ENCODE measurements at regions not wholly inside any gene's neighbourhood (a gene's known extent, or its start where the extent isn't known, plus 50 kb on each side); places are given as distances from the start of the nearest gene placed in this dataset.
"Not testable (repeated sequence)": the region's sequence is repeated elsewhere in the genome, so short reads cannot be mapped to it uniquely, and the experiment has no call there.

DNA sequence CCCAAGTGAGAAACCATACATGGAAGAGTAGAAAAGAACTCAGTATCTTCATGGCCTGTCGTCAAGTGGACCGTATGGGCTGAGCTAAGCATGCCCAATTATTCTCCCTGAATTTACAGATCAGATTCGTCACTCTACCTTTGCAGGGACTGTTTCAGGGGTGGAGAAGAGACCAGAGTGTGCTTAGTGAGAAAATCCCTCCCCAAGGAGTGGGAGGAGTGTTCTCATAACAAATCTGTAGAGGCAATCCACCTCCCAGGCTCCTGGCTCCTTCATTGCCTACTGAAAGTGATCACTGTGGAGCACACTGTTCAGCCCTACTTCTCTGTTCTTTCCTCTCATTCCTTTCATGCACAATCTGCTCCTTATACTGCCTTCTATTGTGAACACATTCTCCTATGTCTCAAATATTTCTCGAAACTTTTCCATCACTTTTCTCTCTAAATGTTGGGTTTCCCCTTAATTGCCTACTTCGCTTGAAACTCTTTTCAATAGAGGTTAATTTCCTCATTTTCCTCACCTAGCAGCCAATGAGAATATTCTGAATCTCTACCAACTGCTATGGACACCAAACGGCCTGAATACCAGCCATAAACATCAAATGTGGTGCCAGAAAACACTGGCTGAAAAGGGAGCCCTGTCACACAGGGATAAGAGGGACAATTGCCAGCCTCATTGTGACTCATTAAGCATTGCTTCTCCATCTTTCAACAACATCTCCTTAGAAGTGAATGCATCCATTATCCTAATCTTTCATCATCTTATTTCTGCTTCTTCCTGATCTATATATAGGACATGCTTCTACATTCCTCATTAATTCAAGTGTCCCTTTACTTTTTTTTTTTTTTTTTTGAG, 398.3 kb downstream of the UTRN start:
- no peak overlapping the region for H3K4me3 ChIP-seq (ENCODE audit: low read length)
- DNase-seq (ENCODE audit: low read depth): peak; percentile 61
- TF ChIP-seq, protein P1, sequence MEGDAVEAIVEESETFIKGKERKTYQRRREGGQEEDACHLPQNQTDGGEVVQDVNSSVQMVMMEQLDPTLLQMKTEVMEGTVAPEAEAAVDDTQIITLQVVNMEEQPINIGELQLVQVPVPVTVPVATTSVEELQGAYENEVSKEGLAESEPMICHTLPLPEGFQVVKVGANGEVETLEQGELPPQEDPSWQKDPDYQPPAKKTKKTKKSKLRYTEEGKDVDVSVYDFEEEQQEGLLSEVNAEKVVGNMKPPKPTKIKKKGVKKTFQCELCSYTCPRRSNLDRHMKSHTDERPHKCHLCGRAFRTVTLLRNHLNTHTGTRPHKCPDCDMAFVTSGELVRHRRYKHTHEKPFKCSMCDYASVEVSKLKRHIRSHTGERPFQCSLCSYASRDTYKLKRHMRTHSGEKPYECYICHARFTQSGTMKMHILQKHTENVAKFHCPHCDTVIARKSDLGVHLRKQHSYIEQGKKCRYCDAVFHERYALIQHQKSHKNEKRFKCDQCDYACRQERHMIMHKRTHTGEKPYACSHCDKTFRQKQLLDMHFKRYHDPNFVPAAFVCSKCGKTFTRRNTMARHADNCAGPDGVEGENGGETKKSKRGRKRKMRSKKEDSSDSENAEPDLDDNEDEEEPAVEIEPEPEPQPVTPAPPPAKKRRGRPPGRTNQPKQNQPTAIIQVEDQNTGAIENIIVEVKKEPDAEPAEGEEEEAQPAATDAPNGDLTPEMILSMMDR (conservative IDR thresholded peaks at IDR 0.05; ENCODE audit: low read length): no peak

DNA sequence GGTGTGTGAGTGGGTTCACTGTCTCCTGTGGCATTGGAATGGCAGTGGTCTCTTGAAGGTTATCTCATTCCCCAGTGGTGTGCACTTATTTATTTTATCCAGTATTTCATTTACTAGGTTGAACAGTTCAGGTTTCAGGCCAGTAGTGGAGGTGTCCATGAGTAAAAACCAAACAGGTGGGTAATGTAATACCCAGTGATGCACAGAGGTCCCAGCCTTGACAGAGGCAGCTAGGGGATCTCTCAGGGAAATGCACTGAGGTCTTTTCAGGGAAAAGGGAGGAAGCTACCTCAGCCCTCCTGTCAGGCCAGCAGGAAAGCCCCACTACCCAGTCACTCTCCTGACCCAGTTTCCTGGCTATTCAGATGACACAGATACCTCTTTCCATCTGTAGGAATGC, 403.6 kb downstream of the UTRN start:
- H3K4me3 ChIP-seq (ENCODE audit: low read length): no peak overlapping the region
- no peak for DNase-seq (ENCODE audit: low read depth)

GRCh38 chr6:144689503-144690040, 404.4 kb downstream of the UTRN start:
- TF ChIP-seq, protein P1 (conservative IDR thresholded peaks at IDR 0.05; ENCODE audit: low read length): no peak
- DNase-seq (ENCODE audit: low read depth): no peak
- no peak overlapping the region for H3K4me3 ChIP-seq (ENCODE audit: low read length)

More for the DNA sequence above, 403.6 kb downstream of the UTRN start:
- TF ChIP-seq, protein P1 (conservative IDR thresholded peaks at IDR 0.05; ENCODE audit: low read length): no peak

DNA sequence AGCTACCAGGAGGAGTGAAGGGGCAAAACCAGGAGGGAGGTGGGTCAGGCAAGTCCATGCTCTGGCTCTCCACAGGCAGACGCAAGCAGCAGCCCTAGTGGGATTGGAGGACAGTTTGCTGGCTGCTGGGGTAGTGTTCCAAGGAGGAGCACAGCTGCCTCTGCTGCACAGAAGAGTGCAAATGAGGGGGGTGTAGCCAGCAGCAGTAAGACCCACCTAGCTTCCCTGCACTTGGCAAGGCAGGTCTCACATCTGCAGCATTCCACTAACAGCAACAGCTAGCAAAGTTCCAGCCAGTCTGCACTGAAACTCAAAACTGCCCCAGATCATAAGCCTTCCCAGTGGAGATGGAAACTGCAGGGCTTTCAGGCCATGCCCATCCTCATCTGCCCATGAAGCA, 405.0 kb downstream of the UTRN start:
- TF ChIP-seq, protein P1 (conservative IDR thresholded peaks at IDR 0.05; ENCODE audit: low read length): no peak
- H3K4me3 ChIP-seq (ENCODE audit: low read length): no peak overlapping the region
- no peak for DNase-seq (ENCODE audit: low read depth)

DNA sequence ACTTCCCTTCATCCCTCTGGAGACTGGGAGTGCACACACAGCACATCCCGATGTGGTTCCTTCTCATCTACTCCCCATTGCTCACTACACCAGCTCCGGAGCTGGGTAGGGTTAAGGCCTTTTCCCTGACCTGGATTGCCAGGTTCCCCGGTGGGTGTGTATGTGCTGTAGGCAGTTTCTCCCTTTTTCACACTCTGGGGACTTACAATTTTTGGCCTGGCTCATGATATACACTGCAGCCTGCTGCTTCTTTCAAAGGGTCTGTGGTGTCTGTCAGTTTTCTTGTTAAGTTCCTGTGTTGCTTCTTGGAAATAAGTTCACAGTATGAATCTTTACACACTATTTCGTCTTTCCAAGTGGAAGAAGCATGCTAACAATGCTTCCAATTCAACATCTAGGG, 405.5 kb downstream of the UTRN start:
- H3K4me3 ChIP-seq (ENCODE audit: low read length): no peak overlapping the region
- TF ChIP-seq, protein P1 (conservative IDR thresholded peaks at IDR 0.05; ENCODE audit: low read length): no peak
- no peak for DNase-seq (ENCODE audit: low read depth)

DNA sequence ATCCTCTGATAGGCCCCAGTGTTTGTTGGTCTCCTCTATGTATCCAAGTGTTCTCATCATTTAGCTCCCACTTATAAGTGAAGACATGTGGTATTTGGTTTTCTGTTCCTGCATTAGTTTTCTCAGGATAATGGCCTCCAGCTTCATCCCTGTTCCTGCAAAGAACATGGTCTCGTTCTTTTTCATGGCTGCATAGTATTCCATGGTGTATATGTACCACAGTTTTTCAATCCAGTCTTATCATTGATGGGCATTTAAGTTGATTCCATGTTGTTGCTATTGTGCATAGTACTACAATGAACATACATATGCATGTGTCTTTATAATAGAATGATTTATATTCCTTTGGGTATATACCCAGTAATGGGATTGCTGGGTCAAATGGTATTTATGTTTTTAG, 406.9 kb downstream of the UTRN start:
- not testable (repeated sequence) for DNase-seq (ENCODE audit: low read depth); H3K4me3 ChIP-seq (ENCODE audit: low read length)

DNA sequence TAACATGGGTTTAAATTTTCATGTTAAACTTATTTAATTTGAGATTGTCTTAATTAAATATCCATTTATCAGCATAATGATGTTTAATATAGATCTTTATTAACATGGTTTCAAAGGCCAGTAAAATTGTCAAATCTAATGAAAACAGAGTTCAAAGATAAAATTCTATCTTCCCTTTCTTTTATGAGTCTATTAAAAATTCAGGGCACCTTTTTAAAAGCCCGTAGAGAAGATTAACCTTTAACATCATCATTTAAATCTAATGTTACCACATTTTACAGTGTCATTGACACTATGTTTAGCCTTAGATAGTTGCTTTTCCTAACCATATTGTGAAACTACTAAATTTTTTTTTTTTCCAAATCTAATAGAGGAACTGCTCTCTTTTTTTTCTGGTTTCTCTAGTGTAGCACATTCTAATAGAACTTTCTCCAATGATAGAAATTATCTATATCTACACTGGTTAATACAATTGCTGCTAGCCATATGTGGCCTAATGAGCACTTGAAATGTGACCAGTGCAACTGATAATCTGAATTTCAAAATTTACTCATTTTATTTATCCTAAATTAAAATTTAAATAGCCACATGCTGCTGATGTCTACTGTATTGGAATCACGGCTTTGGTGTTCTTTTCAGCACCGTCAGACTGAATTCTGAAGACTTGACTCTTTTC, 410.9 kb downstream of the UTRN start:
- TF ChIP-seq, protein P1 (conservative IDR thresholded peaks at IDR 0.05; ENCODE audit: low read length): no peak
- no peak overlapping the region for H3K4me3 ChIP-seq (ENCODE audit: low read length)

More for the DNA sequence above, 410.9 kb downstream of the UTRN start:
- no peak for DNase-seq (ENCODE audit: low read depth)

All from AG10803 (cell line).